Ecto neural progenitor cell (in vitro differentiated cells): ENCODE measurements at regions not wholly inside any gene's neighbourhood (a gene's known extent, or its start where the extent isn't known, plus 50 kb on each side); places are given as distances from the start of the nearest gene placed in this dataset.
"Not testable (repeated sequence)": the region's sequence is repeated elsewhere in the genome, so short reads cannot be mapped to it uniquely, and the experiment has no call there.

Experiments
- DNase-seq: peaks from one replicate; pipeline ENCODE4 v3.0.0-alpha.2; 2018; ENCODE audit warnings: low spot score

DNA sequence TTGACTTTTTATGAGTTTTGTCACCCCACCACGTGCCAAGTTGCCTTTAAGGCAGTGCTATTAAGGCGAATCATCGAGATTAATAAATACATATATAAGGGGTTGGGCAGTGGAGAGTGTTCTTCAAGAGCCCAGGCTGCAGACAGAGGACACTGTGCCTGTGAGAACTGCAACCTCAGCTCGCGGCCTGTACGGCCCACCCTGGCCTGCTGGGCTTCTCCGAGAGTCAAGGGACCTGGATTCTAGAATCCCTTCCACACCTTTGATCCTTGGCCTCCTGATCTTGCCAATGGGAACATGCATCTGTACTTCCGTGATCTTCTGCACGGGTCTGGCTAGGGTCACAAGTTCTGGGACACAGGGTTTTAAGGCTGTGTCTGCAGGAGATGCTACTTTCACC lies 54.5 kb downstream of the IRX5 start:
- no peak for DNase-seq

DNA sequence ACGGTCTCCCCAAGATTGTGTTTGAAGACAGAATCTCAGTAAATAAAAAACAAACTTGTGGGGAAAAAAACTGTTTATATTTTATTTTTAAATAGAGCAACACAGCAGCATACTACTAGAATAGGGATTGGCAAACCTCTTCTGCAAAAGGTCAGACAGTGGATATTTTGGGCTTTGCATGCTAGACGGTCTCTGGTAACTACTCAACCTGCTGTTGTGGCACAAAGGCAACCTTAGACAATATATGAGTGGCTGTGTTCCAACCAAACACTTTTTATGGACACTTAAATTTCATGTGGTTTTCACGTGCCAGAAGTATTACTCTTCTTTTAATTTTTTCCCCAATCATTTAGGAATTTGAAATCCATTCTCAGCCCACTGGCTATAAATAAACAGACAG lies 55.0 kb downstream of the IRX5 start:
- DNase-seq = no peak

DNA sequence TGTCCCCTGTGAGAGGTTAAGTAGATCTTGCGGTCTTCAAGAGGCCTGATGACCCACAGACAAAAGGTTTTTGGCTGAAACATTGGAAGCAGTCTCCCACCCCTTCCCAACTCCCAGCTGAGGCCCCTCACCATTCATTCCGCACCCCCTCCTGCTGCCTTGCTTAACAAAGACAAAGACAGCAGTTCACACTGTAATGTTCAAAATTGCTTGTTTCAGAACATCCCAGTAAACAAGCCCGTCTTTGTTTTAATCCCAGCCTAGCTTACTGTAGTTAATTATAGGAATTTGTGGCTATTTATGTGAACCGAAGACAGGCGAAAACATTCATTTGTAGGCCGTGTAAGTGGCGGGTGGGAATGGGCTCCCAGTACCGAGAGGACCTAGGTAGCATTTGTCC lies 55.7 kb downstream of the IRX5 start:
- DNase-seq = no peak

DNA sequence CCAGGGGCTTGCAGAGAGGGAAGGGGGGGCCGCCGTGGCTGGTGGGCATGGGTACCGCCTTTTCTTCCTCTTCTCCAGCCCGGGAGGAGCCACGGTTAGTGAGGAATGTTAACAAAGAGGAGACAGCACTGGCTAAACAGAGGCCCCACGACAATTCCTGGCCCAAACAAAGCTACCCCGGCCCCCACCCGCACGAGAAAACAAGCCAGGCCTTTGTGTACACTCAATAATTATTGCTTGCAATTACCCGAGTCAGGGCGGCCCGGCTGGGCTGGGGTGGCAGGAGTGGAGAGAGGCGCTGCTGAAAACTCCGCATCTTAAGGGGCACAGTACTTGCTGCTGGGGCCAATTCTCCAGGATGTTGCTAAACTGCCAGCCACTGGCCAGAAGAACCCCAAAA lies 56.4 kb downstream of the IRX5 start:
- no peak for DNase-seq

DNA sequence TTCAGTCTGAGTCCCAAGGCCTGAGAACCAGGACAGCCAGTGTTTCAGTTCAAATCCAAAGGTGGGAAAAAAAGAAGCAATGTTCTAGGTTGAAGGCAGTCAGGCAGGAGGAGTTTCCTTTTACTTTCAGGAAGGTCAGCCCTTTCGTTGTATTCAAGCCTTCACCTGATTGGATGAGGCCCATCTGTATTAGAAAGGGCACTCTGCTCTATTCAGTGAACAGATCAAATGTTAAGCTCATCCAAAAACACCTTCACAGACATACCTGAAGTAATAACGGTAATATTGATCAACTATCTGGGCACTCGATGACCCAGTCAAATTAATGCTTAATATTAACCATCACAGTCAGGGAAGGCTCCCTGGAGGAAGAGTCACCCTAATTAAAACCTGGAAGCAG lies 60.9 kb downstream of the IRX5 start:
- DNase-seq = no peak

DNA sequence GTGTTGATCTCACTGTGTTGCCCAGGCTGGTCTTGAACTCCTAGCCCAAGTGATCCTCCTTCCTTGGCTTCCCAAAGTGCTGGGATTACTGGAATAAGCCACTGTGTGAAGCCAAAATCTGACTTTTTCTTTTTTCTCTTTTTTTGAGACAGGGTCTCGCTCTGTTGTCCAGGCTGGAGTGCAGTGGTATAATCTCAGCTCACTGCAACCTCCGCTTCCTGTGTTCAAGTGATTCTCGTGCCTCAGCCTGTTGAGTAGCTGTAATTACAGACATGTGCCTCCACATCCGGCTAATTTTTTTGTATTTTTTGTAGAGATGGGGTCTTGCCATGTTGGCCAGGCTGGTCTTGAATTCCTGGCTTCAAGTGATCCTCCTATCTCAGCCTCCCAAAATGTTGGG lies 61.3 kb downstream of the IRX5 start:
- not testable (repeated sequence) for DNase-seq

DNA sequence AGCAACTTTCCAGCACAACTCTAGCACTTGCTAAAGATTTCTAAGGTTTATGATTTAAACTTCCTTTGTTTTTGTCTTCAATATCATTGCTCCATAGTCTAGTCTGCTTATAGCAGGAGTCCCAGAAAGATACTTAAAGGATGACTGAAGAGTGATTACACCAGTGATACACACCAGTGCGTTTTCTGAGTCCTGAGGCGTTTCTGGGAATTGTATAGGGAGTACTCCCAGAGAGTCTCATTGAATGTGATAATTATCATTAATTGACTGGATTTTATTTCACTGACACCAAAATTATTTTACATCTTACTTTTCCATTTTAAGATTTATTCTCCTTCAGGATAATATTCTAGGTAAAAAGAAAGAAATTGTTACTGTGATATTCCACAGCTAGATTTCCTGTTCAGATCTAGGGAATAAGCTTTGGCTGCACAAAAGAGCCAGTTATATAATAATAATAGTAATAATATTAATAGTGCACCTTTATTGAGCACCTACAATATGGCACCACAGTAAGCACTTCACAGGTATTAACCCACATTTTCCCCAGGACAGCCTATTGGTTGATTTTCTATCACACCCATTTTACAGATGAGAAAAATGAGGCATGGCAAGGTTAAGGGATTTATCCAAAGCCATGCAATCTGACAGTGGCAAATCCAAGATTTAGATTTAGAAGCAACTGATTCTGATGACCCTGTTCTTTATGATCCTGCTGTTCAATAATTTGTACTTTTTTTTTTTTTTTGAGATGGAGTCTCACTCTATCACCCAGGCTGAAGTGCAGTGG lies 62.6 kb downstream of the IRX5 start:
- DNase-seq = no peak

DNA sequence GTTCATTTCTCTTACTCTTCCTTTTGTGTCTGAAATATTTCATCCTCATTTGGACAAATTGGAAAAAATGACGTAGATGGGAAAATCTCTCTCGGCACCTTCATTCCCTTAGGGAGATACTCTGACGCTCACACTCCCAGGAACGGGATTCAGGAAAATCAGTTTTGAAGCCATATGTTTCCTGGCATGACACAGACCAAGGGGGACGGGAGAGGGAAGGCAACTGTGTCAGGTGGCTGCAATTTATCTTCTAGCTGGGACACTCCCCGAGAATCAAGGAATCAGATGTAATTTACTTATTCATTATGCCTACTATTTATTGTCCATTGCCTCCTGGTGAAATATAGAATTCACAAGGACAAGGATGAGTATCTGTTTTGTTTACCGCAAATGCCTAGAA lies 65.5 kb downstream of the IRX5 start:
- no peak for DNase-seq

DNA sequence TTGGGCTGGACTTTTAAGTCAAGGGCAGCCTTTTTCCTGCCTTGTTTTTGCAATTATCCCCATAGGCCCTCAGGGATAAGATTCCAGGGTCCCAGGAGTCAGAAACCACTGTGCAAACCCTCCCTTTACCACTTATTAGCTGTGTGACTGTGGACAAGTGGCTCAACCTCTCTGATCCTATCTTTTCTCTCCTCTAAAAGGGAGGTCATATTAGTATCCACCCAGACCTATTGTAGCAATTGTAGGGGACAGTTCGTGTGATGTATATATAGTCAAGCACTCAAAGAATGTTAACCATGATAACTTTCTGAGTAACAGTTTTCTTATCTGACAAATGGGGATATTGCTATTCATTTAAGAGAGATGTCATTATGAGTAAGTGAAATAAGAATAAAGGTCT lies 68.2 kb downstream of the IRX5 start:
- no peak for DNase-seq

DNA sequence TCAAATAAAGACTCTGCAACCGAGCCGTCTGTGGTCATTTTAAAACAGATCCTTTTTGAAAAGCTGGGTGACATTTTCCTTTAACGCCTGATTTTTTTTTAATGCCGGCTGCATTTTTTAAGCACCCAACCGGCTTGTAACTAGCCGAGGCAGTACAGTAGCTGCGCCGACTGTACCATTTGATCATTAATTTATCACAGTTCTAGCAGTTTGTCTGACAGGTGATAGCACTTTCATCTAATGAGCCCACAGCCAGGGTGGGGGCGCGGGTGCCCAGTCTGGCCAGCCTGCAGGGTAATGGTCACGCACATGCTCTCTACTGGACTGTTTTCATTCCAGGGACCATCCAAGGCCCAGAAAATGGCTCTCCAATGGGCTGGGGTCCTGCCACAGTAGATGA lies 68.8 kb downstream of the IRX5 start:
- no peak for DNase-seq

DNA sequence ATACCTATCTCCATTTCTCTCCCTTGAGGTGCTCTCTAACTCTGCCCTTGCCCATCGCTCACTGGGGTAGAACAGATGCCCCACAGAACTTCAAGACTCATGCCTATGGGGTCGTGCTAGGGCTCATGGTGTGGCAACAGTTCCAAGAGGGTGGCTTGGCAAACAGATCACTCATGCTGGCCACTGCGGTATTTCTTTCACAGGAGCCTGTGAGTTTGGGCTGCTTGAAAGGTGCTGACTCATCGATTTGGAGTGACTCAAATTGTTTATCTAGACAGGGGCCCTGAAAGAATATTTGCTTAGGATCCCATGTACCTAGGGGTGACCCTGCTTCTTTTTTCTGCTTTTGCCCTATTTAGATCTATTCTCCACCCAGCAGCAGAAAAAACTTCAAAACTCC lies 69.9 kb downstream of the IRX5 start:
- no peak for DNase-seq

DNA sequence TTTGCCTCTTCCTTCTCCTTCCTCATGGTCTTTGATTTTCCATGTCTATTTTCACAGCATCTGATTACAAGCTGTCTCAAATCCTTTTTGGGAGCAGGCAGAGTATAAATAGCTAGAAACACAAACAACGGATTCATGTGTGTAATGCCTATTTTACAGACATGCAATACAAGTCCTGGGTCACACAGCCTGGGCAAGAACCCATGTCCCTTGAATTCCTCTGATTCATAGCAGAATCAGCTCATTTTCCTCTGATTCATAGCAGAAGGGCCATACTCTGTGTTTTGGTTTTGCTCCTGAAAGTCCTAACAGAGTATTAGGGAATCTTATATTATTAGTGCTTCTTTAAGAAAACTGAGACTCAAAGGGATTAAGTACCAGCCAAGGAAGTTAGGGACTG lies 71.3 kb downstream of the IRX5 start:
- DNase-seq = no peak

DNA sequence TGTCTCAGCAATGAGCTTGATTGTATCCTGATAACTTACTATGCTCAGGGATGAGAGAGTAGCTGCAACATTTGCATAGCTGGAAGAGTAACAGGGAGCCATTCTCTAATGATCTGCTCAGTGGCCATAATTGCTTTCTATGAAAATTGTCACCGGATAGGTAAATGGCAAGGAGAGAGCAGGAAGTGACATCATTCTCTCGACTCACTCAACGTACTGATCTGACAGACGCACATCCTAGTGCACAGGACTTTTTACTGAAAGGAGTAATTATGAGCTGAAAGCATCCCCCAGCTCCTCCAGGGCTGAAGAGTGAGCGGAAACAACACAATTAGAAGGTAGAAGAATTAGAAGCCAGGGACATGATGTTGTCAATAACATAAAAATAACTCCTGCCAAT lies 71.8 kb downstream of the IRX5 start:
- DNase-seq = no peak

DNA sequence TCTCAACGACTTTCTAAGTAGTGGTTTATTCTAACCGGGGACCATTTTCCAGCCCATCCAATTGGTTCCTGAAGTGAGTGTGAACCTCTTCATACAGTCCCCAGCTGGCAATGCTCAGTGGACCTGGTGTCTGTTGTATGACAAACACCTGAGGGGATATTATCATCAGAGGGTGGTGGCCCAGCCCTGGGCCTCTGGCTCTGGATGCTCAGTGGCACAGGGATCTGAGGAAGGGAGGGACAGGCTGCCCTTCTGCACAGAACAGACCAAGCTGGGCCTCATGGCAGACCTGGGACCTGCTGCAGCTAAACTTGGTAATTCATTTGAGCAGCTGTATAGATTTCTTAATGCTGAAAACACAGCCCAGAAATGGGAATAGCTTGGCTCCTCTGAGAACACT lies 72.6 kb downstream of the IRX5 start:
- no peak for DNase-seq

DNA sequence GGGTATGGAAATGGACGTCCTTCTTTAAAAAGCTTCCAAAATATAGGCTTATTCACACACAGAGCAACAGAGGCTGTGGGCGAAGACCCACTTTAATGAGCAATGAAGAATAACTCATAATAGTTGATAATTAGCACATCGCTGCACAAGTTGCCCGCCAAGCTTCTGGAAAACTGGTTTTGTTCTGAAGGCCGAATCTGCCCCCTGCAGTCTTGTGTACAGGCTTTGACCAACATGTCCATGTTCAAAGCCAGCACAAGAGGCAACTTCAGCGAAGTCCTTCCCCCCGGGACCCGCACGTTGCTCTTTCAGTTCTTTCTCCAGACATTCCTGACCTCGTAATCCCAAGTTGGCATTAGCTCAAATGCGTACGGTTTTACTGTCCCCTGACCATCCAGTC lies 73.3 kb downstream of the IRX5 start:
- DNase-seq = no peak

DNA sequence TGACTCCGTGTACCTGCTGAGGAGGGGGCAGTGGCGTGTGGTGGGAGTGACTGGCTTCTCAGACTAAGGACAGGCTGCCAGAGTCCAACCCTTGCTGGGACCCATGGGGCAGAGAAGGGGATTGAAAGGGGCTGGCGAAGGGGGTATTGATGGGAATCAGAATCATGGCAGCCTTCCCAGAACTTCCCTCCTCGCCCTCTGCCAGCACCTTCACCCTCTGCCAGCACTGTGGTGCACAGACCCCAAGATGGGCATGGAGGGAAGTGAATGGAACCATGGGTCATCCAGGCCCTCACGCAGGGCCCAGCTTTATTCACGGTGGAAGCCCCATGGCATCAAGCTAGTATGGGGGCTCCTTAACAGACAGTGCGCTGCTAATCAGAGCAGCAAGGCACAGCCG lies 76.8 kb downstream of the IRX5 start:
- no peak for DNase-seq

DNA sequence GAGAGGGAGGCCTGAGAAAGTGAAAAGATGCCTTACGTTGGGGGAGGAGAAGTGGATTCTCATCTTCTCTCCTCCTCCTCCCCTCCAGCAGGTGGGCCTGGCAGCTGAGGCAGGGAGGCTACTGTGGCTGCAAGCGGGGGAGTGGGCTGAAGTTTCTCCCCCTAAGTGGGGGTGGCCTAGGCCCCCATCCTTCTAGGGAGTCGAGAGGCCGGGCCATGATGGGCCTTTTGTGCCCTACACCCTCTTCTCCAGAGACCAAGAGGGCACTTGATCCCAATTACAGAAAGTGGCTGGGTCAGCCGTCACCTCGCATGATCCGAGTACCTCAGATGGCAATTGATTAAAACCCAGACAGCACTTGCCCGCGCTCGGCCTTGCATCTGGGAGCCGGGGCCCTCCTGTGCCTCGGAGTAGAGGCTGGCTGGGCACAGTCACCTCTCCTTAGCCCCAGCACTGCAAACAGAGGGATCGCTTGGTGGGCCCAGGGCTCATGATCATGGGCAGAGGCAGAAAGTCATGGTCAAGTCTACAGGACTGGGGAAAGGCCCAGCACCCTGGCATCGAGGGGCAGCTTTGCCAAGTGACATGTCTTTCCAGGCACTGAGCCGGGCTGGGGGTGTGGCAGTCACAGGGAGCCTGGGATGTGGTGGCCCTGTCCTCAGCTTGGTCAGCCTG lies 78.3 kb downstream of the IRX5 start:
- DNase-seq = no peak

DNA sequence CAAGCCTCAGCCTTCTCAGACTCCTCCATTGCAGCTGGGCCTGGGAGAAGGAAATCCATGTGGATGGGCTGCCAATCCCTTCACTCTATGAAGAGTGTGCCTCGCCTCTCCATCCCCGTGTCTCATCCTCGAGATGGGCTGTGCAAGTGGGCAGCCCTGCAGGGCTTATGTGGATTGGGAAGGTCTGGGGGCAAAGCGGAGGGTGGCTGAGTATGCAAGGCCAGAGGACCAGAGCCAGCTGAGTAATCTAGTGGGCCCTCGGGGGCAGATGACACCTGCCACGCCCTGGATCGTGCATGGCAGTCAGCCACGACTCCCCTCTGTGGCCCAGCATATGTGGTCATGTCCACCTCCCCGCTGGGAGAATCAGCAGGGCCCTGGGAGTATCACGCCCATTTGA lies 78.9 kb downstream of the IRX5 start:
- no peak for DNase-seq

DNA sequence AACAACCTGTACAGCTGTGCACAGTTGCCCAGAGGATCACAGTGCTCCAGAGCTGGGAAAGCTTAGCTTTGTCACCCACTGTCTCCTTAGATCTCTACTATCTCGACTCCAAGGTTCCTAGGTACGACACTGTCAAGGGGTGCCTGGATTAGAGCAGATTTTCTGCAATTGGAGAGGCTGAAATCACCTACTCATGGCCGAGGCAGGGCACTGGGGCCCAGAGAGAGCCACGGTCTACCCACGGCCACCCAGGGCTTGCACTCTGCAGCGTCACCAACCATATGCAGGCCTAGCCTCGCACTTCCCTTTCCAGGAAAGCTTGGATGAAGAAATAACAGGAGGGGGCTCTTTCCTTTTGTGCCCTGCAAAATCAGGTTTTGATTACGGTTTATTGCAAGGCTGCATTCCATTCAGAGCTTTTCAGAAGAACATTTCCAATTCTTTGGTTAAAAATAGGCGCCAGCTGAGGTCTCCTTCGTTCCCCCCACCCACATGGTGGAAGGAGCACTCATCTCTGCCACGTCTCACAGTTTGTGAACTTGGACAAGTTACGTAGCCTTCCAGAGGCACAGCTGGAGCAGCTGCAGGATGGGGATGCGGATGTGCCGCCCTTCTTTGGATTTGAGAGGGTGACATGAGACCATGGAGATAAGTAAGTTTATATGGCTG lies 80.0 kb downstream of the IRX5 start:
- DNase-seq = no peak

DNA sequence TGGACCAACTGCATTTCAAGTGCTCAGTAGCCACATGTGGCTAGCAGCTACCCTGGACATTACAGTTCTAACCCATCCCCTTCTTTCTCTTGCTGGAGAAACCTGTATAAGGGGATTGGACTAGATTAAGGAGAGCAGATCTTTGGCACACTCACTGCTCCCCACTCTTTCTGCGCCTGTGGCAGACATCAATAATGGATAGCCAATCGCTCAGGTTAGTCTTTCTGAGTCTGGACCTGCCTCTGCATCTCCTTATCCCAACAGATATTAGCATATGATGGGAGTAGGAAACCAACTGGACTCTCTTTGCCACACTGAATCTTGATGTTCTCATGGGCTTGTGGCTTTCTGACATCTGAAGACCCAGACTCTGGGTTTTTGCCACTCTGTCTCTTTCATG lies 81.7 kb downstream of the IRX5 start:
- DNase-seq = no peak

DNA sequence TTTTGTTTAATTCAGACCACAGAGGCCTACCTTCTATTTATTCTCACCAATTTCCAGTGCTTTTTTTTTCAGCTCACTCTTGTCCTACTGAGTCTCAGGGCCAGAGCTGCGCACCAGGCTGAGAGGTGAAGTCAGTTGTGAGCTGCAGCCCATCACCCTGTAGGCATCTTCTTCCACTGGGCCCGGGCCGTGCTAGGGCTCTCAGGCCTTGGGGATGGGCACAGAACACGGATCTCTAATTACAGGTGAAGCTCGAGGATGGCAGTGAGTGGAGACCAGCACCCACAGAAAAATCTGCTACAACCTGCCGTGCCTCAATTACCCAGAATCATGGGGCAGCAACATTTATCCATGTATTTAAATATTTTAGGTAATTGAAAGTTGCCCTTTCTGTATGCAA lies 82.1 kb downstream of the IRX5 start:
- DNase-seq = no peak

DNA sequence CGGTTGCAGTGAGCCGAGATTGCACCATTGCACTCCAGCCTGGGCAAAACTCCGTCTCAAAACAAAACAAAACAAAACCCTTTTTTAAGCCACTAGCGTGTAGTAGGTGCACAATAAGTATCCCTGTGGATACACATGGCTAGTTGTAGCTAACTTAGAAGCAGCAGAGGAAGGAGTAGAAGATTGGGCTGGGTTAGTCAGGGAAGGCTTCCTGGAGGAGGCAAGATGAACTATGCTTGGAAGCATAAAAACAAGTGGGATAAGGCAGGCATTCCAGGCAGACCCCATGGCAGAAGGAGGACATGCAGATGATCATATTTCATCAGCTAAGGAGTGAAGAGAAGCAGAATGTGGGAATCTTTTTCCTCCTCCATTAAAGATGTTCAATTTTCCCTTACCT lies 83.4 kb downstream of the IRX5 start:
- DNase-seq = no peak

DNA sequence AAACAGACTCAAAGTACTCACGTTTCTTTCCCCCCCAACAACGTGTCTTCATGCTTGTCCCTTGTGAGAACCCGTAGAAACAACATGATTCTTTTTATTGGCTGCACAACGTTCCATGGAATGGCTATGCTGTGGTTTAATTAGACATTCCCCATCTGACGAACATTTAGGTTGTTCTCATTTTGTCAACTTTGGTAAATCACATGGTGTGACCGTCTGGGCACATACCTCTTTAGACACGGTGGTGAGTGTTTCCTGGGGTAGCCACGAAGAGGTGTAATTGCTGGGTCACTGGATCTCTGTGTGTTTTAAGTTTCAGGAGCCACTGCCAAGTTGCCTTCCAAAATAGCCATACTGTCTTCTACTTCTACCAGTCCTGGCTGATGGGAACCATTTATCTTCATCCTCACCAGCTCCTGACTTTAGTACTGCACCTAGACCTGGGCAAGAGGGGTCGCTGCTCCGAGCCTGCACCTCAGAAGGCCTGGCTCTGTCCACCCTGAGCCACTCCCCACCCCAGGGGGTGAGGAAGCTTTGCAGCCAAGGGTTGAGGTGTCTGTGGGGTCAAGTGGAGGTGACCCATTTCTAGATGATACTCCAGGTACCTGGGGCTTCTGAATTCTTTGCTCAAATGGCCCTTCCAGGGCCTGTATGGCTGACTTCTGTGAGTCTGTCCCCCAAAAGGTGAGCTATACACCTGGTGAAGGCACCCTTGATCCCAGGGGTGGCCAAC lies 84.7 kb downstream of the IRX5 start:
- DNase-seq = no peak
